Activated CD4-positive, alpha-beta memory T cell treated with anti-CD3 and anti-CD28 coated beads, Interleukin-2, amount 10 ng/mL, durations not matched to agents 7 days and 5 days (primary cell): ENCODE measurements at regions not wholly inside any gene's neighbourhood (a gene's known extent, or its start where the extent isn't known, plus 50 kb on each side); places are given as distances from the start of the nearest gene placed in this dataset.

ENCODE experiments used
- CTCF ChIA-PET: fragments of 350-600 bp; sonication (Branson Sonifier 250); formaldehyde crosslinking; loops from one replicate; lab custom pipeline; 2021; ENCODE audit warnings: antibody characterized with exemption, inconsistent platforms; lab: Charles Lee
- POLR2A ChIA-PET: fragments of 350-600 bp; sonication (Branson Sonifier 250); formaldehyde crosslinking; loops from one replicate; lab custom pipeline; 2021; ENCODE audit warnings: antibody characterized with exemption; lab: Charles Lee
- DNase-seq: peaks from one replicate; pipeline ENCODE4 v3.0.0-alpha.2; 2020
- H3K27ac Mint-ChIP-seq: one replicate; pipeline ENCODE4 v1.8.0; 2021; ENCODE audit warnings: mild to moderate bottlenecking, mixed read lengths
- H3K27me3 Mint-ChIP-seq: one replicate; pipeline ENCODE4 v1.8.0; 2021; ENCODE audit warnings: mixed read lengths
- H3K36me3 Mint-ChIP-seq: one replicate; pipeline ENCODE4 v1.8.0; 2021; ENCODE audit warnings: low read depth, mixed read lengths
- H3K4me1 Mint-ChIP-seq: one replicate; pipeline ENCODE4 v1.8.0; 2021; ENCODE audit warnings: mixed read lengths
- H3K4me3 Mint-ChIP-seq: one replicate; pipeline ENCODE4 v1.8.0; 2021; ENCODE audit warnings: mild to moderate bottlenecking, mixed read lengths
- H3K9me3 Mint-ChIP-seq: one replicate; pipeline ENCODE4 v1.8.0; 2021; ENCODE audit warnings: mixed read lengths

GRCh38 chr5:158164296-158165047 is 305.5 kb upstream of the CLINT1 start:
- CTCF ChIA-PET = no interaction called here

GRCh38 chr5:158163451-158164295 is 304.7 kb upstream of the CLINT1 start:
- H3K27ac Mint-ChIP-seq = no peak overlapping the region
- POLR2A ChIA-PET = no interaction called here
- peaks cover 10% of the 10 kb centered on the region for H3K27me3 Mint-ChIP-seq
- H3K4me1 Mint-ChIP-seq = no peaks in the 10 kb centered on the region
- H3K36me3 Mint-ChIP-seq = no peaks in the 10 kb centered on the region
- no peaks in the 10 kb centered on the region for H3K9me3 Mint-ChIP-seq
- no peak overlapping the region for H3K4me3 Mint-ChIP-seq
- CTCF ChIA-PET = no interaction called here
- no peak for DNase-seq

More at GRCh38 chr5:158164296-158165047, 305.5 kb upstream of the CLINT1 start:
- no peak for DNase-seq
- Mint-ChIP-seq H3K9me3 (no peaks in the 10 kb centered on the region), H3K4me1 (no peaks in the 10 kb centered on the region), H3K4me3 (no peak overlapping the region), H3K27me3 (peaks cover 10% of the 10 kb centered on the region), H3K27ac (no peak overlapping the region), H3K36me3 (no peaks in the 10 kb centered on the region)
- POLR2A ChIA-PET = no interaction called here

GRCh38 chr5:158162479-158163034 is 303.6 kb upstream of the CLINT1 start:
- H3K4me1 Mint-ChIP-seq = no peaks in the 10 kb centered on the region

GRCh38 chr5:158162026-158162425 is 303.1 kb upstream of the CLINT1 start:
- POLR2A ChIA-PET = no interaction called here
- CTCF ChIA-PET = interaction anchor here (1.0 kb wide), 1 partner anchor 13 kb away, joined by 3 read pairs; no protein-coding TSS in a partner anchor
- Mint-ChIP-seq H3K4me1 (no peaks in the 10 kb centered on the region), H3K9me3 (no peaks in the 10 kb centered on the region), H3K27ac (no peak overlapping the region), H3K36me3 (no peaks in the 10 kb centered on the region), H3K27me3 (peaks cover 11% of the 10 kb centered on the region), H3K4me3 (no peak overlapping the region)
- DNase-seq = no peak

More at GRCh38 chr5:158162479-158163034, 303.6 kb upstream of the CLINT1 start:
- DNase-seq = no peak
- H3K4me3 Mint-ChIP-seq = no peak overlapping the region
- POLR2A ChIA-PET = no interaction called here
- CTCF ChIA-PET = no interaction called here
- H3K9me3 Mint-ChIP-seq = no peaks in the 10 kb centered on the region
- H3K27me3 Mint-ChIP-seq = peaks cover 11% of the 10 kb centered on the region
- no peak overlapping the region for H3K27ac Mint-ChIP-seq
- no peaks in the 10 kb centered on the region for H3K36me3 Mint-ChIP-seq

GRCh38 chr5:158159621-158160020 is 300.7 kb upstream of the CLINT1 start:
- ChIA-PET CTCF (no interaction called here), POLR2A (no interaction called here)
- H3K4me1 Mint-ChIP-seq = no peaks in the 10 kb centered on the region
- no peak overlapping the region for H3K27ac Mint-ChIP-seq
- no peak overlapping the region for H3K4me3 Mint-ChIP-seq
- no peak for DNase-seq
- peaks cover 9% of the 10 kb centered on the region for H3K27me3 Mint-ChIP-seq
- no peaks in the 10 kb centered on the region for H3K36me3 Mint-ChIP-seq
- H3K9me3 Mint-ChIP-seq = no peaks in the 10 kb centered on the region

- CTCF ChIA-PET = no interaction called here
- no peak for DNase-seq
- H3K27me3 Mint-ChIP-seq = peaks cover 2% of the 10 kb centered on the region
- no peaks in the 10 kb centered on the region for H3K36me3 Mint-ChIP-seq
- H3K4me1 Mint-ChIP-seq = no peaks in the 10 kb centered on the region
- POLR2A ChIA-PET = no interaction called here
- H3K9me3 Mint-ChIP-seq = no peaks in the 10 kb centered on the region
- H3K27ac Mint-ChIP-seq = no peak overlapping the region
- no peak overlapping the region for H3K4me3 Mint-ChIP-seq
Measured at GRCh38 chr5:158155811-158156505, 297.0 kb upstream of the CLINT1 start.

GRCh38 chr5:158155067-158155466 is 296.1 kb upstream of the CLINT1 start:
- ChIA-PET CTCF (no interaction called here), POLR2A (no interaction called here)
- Mint-ChIP-seq H3K36me3 (no peaks in the 10 kb centered on the region), H3K4me3 (no peak overlapping the region), H3K4me1 (no peaks in the 10 kb centered on the region), H3K27ac (no peak overlapping the region), H3K27me3 (peaks cover 2% of the 10 kb centered on the region), H3K9me3 (no peaks in the 10 kb centered on the region)
- DNase-seq = no peak

- H3K36me3 Mint-ChIP-seq = no peaks in the 10 kb centered on the region
- no peak overlapping the region for H3K27ac Mint-ChIP-seq
- no peak for DNase-seq
- no peak overlapping the region for H3K4me3 Mint-ChIP-seq
- no peaks in the 10 kb centered on the region for H3K9me3 Mint-ChIP-seq
- no peaks in the 10 kb centered on the region for H3K4me1 Mint-ChIP-seq
- POLR2A ChIA-PET = no interaction called here
- H3K27me3 Mint-ChIP-seq = peaks cover 2% of the 10 kb centered on the region
- CTCF ChIA-PET = no interaction called here
Measured at GRCh38 chr5:158154226-158155005, 295.5 kb upstream of the CLINT1 start.

- Mint-ChIP-seq H3K4me1 (no peaks in the 10 kb centered on the region), H3K27ac (no peak overlapping the region), H3K4me3 (no peak overlapping the region), H3K27me3 (peaks cover 2% of the 10 kb centered on the region), H3K36me3 (no peaks in the 10 kb centered on the region), H3K9me3 (no peaks in the 10 kb centered on the region)
- no peak for DNase-seq
- ChIA-PET CTCF (interaction anchor here (1.1 kb wide), 1 partner anchor 21 kb away, joined by 3 read pairs; no protein-coding TSS in a partner anchor), POLR2A (no interaction called here)
Measured at GRCh38 chr5:158153508-158153907, 294.6 kb upstream of the CLINT1 start.

GRCh38 chr5:158152136-158152535 is 293.2 kb upstream of the CLINT1 start:
- CTCF ChIA-PET = no interaction called here
- Mint-ChIP-seq H3K9me3 (no peaks in the 10 kb centered on the region), H3K27me3 (peaks cover 2% of the 10 kb centered on the region), H3K27ac (no peak overlapping the region), H3K36me3 (no peaks in the 10 kb centered on the region), H3K4me3 (no peak overlapping the region), H3K4me1 (no peaks in the 10 kb centered on the region)
- DNase-seq = no peak
- POLR2A ChIA-PET = no interaction called here

GRCh38 chr5:158147227-158147626 is 288.3 kb upstream of the CLINT1 start:
- CTCF ChIA-PET = no interaction called here
- Mint-ChIP-seq H3K9me3 (no peaks in the 10 kb centered on the region), H3K36me3 (no peaks in the 10 kb centered on the region), H3K27ac (no peak overlapping the region), H3K4me3 (no peak overlapping the region), H3K27me3 (peaks cover 2% of the 10 kb centered on the region), H3K4me1 (no peaks in the 10 kb centered on the region)
- DNase-seq = no peak
- POLR2A ChIA-PET = no interaction called here

- Mint-ChIP-seq H3K36me3 (no peaks in the 10 kb centered on the region), H3K9me3 (no peaks in the 10 kb centered on the region), H3K4me3 (no peak overlapping the region), H3K27me3 (peaks cover 2% of the 10 kb centered on the region), H3K4me1 (no peaks in the 10 kb centered on the region), H3K27ac (no peak overlapping the region)
- no peak for DNase-seq
- POLR2A ChIA-PET = no interaction called here
- CTCF ChIA-PET = no interaction called here
Measured at GRCh38 chr5:158145827-158146226, 286.9 kb upstream of the CLINT1 start.
